ENCODE measurements at regions not wholly inside any gene's neighbourhood (a gene's known extent, or its start where the extent isn't known, plus 50 kb on each side); places are given as distances from the start of the nearest gene placed in this dataset.

DNA sequence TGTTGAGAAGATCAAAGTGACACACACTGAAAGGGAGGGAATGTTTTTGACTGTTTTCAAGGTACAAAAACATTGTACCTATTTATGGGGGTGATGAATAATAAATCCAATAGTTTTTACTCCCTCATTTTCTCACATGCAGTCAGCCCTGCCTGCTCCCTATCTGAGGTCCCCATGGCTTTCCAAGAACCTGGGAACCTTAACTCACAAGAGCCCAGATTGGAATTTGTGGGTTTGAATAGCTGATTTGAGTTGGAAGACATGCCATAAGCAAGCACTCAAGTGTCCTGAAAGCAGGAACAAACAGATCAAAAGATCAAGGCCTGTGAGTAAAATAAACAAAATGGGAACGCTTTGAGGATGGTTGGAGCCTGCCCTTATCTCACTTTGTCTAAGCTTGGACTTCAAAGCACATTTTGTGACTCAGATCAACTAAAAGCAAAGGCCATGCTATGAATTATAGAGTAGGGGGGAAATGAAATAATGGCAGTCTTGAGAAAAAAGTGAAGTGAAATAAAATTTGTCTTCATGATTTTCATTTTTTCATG is 136.6 kb downstream of the LYPLAL1 start:
- no peak for DNase-seq

DNA sequence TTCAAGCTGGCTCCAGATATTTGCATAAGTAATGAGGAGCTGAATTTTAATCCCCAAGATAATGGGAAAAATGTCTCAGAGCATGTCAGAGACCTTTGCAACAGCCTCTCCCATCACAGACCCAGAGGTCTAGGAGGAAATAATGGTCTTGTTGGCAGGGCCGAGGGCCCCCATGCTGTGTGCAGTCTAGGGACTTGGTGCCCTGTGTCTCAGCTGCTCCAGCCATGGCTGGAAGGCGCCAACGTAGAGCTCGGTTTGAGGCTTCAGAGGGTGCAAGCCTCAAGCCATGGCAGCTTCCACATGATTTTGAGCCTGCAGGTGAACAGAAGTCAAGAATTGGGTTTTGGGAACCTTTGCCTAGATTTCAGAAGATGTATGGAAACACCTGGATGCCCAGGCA is 134.7 kb downstream of the LYPLAL1 start:
- DNase-seq: no peak

DNA sequence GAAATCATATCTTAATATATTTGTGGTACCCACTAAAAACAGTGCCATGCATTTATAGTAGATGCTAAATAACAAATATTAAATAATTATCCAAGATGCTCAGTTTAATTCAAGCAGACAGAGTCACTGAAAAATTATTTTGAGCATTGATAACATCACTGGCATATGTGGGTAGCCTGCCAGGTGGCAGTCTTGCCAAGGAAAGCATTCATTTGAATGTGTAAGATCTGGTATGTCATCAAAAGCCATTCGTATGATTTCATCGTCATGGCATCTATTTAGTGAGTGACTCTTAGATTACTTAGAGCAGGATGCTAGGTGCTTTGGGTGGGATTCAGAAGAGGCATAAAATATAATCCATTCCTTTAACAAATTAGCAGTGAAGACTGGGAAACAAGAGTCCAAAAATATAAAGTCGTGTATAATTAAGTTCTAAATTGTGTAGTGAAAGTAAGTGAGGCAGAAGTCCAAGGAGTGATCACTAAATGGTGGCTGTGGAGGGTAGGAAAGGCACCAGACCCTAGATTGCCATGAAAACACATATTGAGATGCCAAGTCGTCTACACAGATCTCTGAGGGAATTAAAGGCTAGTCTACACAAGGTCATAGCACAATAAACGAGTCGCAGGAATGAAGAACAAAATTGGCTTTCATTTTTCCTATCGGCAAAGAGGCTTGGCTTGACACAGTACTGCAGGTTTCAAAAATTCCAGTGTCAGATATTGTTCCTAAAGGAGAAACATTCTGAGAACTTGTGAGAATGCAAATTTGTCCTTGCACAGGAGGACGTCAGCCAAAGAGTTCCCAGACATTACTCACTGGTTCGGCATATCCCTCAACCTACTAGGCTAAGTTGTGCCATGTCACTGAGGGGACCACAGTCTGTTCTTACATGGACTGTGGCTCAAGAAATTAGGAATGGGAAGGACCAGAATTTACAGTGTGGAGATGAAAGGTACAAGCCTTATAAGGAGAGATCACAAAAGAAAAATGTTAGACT is 130.8 kb downstream of the LYPLAL1 start:
- peak in 1 of 5 experiments; percentile 16 for DNase-seq

DNA sequence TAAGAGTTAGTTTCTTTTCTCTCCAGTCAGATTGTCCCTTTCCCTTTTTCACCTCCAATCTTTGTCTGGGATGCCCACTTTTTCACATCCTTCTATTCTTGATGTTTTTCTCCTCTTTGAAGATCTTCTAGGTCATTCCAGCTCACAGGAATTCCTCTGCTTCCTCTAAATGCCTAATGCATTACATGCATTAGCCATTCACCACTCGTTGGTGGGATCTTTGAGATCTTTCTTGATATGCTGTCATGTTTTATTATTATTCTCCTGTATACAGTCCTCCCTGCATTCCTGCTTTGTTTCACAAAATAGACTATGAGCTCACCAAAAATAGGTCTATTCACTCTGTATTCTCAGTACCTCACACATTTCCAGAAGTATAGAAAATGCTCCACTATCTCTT is 129.0 kb downstream of the LYPLAL1 start:
- DNase-seq: no peak

DNA sequence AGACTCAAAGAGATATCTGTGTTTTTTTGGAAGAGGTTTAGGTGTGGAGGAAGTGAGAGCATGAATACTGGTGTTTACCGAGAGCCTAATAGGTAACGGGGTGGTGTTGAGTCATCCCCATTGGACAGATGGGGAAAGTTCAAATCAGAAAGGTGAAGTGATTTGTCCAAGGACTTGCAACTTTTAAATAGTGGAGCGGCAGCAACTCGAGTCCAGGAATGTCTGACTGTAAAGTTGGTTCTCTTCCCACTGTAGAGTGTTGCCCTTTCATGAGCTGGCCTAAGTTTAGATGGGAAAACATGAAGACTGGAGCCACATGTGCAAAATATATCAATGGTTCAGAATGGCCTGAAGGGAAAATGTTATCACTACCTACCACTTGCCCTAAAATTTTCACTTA is 125.7 kb downstream of the LYPLAL1 start:
- DNase-seq: no peak

DNA sequence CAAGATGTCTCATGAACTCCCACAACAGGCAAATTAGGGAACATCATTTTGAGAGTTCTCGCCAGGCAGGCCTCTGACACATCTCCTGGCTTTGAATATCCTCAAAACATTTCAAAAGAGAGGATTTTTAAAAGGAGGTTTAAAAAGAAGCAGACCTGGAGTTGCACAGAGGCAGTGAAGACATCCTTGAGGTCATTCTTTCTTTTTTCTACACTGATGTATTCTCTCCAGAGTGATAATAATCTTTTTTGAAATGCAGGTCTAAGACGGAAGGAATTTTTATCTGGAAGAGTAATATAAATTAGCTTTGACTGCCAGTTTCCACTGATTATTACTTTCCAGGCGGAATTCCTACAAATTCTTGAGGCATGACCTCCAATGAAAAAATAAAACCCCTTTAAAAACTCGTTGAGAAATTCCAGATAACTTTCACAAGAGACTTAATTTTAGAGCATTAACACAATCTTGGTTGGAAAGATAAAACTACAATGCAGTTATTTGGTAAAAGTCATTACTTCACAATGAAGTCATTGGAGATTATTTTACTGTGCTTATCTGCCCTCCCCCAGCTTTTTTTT is 125.0 kb downstream of the LYPLAL1 start:
- DNase-seq: no peak

DNA sequence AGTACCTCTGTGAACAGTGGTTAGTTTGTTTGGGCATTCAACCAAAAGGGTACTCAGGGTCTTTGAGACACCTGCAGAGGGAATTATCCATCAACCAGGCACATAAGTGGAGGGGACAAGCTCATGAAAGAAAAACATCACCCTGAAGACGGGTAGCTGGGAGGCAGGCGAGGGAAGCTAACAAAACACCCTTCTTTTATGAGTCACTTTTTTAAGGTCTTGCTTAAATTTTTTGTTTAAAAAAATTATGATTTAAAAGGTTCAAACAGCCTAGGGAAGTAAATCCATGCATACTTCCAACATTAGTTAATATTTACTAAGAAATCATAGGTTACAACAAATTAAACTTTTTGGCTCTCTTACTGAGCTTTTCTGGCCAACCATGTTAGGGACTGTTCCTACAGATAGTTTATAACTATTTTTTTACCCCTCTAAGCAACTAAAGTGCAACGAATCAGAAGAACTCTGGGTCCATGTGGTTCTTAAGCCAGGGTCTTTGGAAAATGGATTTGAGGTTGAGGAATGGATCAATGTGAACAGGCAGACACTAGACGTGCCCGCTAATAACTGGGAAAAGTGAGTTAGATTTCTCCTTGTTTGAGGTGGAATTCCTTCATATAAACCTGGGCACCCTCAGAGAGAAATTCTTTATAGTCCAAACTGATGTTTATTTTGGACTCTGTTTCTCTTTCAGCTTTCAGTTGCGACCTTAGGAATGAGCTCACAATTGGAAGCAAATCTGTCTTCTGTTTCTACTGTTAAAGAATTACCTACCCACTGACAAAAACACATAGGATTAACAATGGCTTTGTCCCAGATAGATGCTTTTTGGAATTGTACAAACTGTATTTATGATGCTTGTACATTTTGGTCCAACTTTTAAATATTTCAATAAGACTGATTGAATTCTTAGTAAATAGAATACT is 123.0 kb downstream of the LYPLAL1 start:
- no peak for DNase-seq

DNA sequence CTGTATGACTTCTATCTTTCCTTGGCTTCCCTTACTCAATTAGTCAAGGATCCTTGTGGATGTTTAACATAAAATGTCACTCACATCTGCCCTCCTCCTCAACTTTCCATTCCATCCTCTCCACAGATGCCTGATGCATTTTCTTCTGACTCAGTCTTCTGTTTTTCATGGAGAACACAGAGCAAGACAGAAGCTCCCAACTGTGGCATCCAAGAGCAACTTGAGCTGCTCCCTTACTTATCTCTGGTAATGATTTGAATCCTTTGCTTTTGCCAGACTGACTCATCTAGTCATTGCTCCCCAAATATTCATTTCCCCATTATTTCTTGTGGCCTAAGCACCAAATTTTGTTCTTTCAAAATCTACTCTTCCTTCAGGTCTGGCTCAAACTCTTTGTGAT is 120.6 kb downstream of the LYPLAL1 start:
- no peak for DNase-seq

DNA sequence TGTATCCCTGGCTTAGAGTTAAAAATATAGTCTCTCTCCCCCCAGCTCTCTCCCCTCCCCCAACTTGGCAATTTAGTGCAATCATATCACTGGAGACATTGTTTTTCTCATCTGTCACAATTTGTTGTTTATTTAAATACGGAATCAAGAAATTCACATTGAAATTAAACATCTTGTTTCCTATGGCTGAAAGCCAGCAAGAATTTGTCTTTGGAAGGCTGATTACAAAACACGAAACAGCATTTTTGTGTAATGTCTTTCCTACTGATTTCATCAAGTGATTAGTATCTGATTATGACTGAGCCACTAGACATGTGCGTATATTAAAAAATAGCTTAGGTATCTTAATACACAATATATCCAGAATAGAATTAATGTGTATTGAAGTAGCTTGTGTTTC is 119.7 kb downstream of the LYPLAL1 start:
- no peak for DNase-seq

DNA sequence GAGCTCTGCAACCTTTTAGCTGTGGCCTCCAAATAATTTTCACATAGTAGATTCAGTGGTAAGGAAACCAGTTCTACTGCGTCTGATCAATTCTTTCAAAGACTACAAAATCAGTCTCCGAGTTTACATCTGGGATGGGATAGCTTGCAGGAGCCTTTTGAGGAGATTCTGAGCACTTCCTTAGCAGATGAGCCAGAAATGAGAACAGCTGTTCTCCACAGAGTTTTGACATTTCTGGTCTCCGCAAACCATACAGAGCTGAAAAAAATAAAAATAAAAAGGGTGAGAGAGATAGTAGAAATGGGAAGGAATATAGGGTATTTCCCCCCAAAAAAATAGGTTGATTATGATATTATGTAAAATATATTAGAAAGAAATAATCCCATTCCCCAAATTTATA is 119.3 kb downstream of the LYPLAL1 start:
- DNase-seq: no peak

DNA sequence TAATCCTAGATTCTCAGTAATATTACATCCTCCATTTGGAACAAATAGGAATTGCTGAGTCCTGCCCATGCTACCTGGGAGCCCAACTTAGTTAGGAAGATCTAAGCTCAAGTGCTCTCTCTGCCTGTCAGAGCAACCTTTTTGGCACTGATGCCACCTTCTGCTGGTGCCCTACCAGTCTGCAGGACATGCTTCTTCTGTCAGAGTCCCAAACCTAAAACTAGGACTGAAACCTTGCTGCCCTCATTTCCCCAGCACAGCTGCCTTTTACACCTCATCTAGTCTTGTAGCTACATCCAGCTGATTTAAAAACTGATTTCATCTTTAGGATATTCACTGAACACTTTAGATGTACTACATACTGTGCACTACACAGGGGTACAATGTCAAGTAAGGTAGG is 118.7 kb downstream of the LYPLAL1 start:
- DNase-seq: no peak

DNA sequence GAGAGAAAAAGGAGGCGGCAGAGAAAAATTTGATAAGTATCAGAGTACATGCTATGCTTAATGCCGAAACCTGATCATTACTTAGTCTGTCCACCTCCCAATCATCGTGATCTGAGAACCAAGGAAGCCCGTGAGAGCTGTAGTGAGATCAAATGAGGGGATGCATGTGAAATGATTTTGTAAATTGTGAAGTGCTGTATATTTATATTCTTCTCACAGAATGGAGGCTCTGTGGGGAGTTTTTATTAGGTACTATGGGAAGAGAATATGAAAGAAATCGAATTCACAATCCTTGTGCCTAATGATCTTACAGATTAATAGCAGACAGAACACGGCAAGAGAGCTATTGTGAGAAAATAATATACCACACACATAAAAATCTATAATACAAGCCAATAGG is 115.5 kb downstream of the LYPLAL1 start:
- no peak for DNase-seq

DNA sequence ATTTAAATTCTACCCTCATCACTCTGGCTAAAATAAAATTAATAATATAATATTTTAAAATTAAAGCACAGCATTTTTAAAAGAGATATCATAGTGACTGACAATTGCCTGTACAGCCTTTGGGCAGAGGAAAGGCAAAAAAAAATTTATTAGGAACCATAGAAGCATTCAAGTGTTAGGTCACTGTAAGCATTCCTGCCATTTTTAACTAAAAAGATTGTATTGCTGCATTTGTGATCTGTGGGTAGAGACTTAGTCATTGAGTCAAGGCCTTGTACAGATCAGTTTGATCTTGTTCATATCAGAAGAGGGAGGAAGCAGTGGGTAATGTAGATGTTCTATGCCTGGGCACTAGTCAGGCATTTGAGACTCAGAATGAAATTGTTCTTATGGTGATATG is 109.9 kb downstream of the LYPLAL1 start:
- peak in 1 of 5 experiments; percentile 9 for DNase-seq

DNA sequence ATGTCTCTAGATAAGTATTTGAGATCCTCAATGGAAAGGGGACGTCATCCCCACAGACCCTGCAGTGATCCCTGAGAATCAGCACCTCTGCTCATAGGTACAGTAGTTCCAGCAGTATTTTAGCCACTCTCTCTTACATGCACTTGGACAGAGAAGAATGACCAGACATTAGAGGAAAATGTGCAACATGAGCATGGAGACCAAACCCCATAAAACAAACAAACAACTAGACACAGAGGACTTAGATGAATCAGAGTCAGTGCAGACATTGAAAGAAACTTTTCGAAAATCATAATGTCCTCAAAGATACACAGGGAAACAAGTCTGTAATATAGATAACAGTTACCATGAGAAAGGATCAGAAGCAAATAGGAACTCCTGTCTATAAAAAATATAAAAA is 108.2 kb downstream of the LYPLAL1 start:
- DNase-seq: no peak

DNA sequence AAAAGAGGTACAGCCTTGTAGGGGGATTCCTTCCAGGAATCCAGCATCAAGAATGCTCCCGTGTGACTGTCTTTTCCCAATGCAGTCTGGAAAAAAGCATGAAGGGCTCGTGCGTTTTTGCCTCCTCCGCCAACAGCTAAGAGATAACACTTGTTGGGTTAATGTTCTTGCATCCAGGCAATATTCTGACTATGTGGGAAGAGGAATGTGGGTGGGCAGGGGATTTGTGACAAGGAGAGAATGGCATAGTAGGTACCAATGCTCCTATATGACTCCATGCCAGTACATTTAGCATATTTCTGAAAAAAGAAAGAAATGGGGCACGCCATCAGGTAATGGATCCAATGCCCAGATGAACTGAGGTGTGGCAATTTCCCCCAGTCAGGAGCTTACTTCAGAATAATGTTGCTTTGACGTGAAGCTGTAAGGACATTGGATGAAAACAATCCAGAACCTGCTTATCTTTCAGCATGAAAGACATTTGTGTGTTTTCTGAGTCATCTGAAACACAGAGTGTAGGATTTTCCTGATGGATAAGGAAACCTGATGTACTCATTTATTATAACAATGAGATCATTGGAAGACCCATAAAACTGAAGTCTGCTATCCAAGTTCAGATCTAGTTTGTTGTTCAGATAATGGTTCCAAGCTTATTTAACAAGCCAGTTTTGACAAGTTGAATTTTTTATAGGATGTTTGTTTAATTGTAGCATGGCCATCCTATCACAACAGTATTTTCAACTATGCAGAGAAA is 105.5 kb downstream of the LYPLAL1 start:
- DNase-seq: no peak

DNA sequence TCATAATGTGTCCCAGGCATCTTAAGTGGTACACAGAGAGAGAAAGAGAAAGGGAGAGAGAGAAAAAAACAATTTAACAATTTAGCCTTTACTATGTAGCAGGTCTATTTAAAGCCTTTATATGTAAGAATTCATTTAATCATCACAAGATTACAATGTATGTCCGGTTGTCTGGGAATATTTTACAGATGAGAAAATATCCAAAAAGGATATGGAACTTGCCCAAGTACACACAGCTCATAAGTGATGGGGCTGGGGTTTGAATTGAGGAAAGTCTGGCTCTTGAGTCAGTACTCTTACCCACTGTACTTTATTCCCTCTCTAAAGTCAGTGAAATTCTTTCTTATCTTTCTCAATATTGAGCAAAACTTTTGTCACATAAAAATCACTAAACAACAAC is 104.6 kb downstream of the LYPLAL1 start:
- DNase-seq: no peak

DNA sequence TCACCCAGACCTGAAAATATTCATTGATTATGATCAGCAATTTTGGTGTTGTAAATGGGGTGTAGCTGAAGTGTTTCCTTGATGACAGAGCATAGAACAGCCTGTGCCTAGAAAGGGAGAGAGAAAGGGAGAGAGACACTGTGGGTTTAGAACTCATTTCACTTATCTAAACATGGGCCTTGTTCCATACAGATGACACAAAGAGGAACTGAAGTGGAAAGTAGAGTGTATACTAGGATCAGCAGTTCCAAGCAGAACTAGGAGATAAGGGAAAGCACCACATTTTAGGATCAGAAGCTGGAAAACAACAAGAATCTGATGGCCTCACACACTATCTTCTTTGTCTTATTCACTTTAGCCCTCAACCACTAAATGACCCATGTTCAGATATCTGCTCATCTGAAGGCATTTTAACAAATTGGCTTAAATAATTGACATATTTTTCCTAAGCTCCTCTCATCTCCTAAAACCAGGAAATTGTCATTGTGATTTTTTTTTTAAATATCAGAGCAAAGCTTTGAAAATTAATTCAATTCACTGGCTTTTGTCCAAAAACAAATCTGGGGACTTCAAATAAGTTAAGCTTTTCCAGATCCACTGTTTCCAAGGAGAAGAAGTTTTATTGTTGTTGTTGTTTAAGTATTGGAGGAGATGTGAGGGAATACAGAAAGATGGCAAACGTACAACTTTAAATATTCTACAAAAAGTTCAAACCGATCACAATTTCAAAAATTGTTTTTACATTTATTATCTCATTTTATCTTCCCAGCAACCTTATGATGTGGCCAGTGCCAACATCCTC is 103.8 kb downstream of the LYPLAL1 start:
- no peak for DNase-seq

DNA sequence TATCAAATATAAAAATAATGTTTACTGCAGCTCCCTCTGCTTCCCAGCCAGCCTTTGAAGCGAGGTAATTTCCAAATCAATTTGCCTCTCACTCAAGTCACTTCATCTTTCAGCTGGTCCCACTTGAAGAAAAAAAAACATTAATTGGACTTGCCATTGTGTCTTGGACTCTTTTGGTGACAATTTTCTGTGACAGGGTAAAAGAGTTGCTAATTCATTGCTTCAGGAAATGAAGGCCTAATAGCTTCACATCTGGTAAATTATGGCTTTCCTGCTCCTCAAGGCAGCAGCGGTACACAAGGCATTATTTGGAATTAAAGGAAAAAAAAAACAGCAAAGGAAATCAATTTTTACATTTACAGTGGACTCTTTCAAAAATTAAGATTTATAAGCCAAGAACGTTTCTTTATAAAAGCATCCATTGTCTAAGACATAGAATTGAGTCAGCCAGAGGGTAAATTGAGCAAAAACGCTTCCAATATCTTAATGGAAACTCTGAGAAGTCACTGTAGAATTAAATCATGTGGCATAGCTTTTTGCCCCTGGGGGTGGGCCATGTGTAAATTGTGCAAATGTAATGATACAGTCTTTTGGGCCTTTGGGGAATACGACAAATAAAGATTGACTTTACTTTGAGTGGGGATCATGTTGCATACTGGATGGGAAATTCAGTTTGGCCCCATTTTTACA is 102.5 kb downstream of the LYPLAL1 start:
- no peak for DNase-seq

DNA sequence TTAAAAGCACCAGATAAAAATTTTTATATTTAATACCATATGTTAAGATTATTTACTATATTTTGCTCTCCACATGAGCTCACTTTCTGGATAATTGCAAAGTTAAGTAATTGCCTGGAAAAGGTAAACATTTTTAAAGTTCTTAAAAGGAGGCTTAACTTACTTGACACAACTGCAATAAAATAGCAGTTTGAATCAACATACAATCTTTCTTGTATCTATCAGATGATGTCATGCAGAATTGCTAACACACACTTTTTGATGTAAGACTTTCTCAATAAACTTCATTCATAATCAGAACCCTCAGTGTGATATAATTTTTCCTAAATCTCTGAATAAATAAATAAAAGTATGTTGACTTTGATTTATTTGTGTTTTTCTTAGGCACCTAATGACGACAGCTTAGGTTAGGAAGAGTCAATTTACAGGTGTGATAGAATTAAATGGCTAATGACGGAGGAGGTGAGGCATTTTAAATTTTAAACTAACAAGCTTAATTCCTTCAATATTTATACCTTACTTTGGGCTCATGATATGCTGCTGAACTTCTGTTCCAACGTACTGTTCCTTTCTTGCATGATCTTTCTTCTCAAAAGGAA is 99.5 kb downstream of the LYPLAL1 start:
- DNase-seq: no peak
